Tibial nerve (tissue), 3 donors: ENCODE measurements at regions not wholly inside any gene's neighbourhood (a gene's known extent, or its start where the extent isn't known, plus 50 kb on each side); places are given as distances from the start of the nearest gene placed in this dataset.

Experiments
- POLR2A ChIP-seq, 2 donors: fragments of 450-650 bp; IDR thresholded peaks; one replicate each; pipeline ENCODE4 v1.6.1; 2017; ENCODE audit warnings: antibody characterized with exemption in 2 of 2, mild to moderate bottlenecking in 2 of 2, moderate library complexity in 2 of 2
- TF ChIP-seq, protein P1 (sequence below), 5 experiments: fragments of 200-600 bp in 3 of 5; fragments of 450-650 bp in 2 of 5; sonication (generic) in 3 of 5; IDR thresholded peaks; one replicate each; pipeline ENCODE4 v1.5.1; 2016 to 2019; ENCODE audit warnings: antibody characterized with exemption in 5 of 5, mild to moderate bottlenecking in 3 of 5, moderate library complexity in 2 of 5

GRCh38 chr5:54362434-54362833 lies 52.1 kb upstream of the ARL15 start:
- TF ChIP-seq, protein P1, sequence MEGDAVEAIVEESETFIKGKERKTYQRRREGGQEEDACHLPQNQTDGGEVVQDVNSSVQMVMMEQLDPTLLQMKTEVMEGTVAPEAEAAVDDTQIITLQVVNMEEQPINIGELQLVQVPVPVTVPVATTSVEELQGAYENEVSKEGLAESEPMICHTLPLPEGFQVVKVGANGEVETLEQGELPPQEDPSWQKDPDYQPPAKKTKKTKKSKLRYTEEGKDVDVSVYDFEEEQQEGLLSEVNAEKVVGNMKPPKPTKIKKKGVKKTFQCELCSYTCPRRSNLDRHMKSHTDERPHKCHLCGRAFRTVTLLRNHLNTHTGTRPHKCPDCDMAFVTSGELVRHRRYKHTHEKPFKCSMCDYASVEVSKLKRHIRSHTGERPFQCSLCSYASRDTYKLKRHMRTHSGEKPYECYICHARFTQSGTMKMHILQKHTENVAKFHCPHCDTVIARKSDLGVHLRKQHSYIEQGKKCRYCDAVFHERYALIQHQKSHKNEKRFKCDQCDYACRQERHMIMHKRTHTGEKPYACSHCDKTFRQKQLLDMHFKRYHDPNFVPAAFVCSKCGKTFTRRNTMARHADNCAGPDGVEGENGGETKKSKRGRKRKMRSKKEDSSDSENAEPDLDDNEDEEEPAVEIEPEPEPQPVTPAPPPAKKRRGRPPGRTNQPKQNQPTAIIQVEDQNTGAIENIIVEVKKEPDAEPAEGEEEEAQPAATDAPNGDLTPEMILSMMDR (IDR thresholded peaks at IDR 0.05) = no peak
- no peak for TF ChIP-seq POLR2A (IDR thresholded peaks at IDR 0.05)
